T-helper 1 cell treated with Interleukin-12 subunit alpha and Interleukin-12 subunit beta and Interleukin-4 antibody, amounts not matched to agents 30 μg/mL and 1 μg/mL, for 36 hours (primary cell): ENCODE measurements at regions not wholly inside any gene's neighbourhood (a gene's known extent, or its start where the extent isn't known, plus 50 kb on each side); places are given as distances from the start of the nearest gene placed in this dataset.
"Not testable (repeated sequence)": the region's sequence is repeated elsewhere in the genome, so short reads cannot be mapped to it uniquely, and the experiment has no call there.

Experiments
- H3K27ac Mint-ChIP-seq: one replicate; pipeline ENCODE4 v1.8.0; 2021; ENCODE audit warnings: mild to moderate bottlenecking, mixed read lengths
- H3K27me3 Mint-ChIP-seq: one replicate; pipeline ENCODE4 v1.8.0; 2021; ENCODE audit warnings: low read depth, mixed read lengths
- H3K36me3 Mint-ChIP-seq: one replicate; pipeline ENCODE4 v1.8.0; 2021; ENCODE audit warnings: low read depth, mixed read lengths
- H3K4me1 Mint-ChIP-seq: one replicate; pipeline ENCODE4 v1.8.0; 2021; ENCODE audit warnings: low read depth, mixed read lengths
- H3K4me3 Mint-ChIP-seq: one replicate; pipeline ENCODE4 v1.8.0; 2021; ENCODE audit warnings: mild to moderate bottlenecking, moderate library complexity, mixed read lengths
- H3K9me3 Mint-ChIP-seq: one replicate; pipeline ENCODE4 v1.8.0; 2021; ENCODE audit warnings: mixed read lengths

GRCh38 chr6:66127061-66127460 is 420.0 kb upstream of the EYS start:
- Mint-ChIP-seq H3K27me3 (no peaks in the 10 kb centered on the region), H3K4me3 (no peak overlapping the region), H3K4me1 (no peaks in the 10 kb centered on the region), H3K27ac (no peak overlapping the region), H3K36me3 (no peaks in the 10 kb centered on the region), H3K9me3 (peaks cover 8% of the 10 kb centered on the region)

- no peak overlapping the region for H3K4me3 Mint-ChIP-seq
- peaks cover 8% of the 10 kb centered on the region for H3K9me3 Mint-ChIP-seq
- H3K36me3 Mint-ChIP-seq = no peaks in the 10 kb centered on the region
- no peaks in the 10 kb centered on the region for H3K4me1 Mint-ChIP-seq
- H3K27me3 Mint-ChIP-seq = no peaks in the 10 kb centered on the region
- no peak overlapping the region for H3K27ac Mint-ChIP-seq
Measured at GRCh38 chr6:66126358-66126757, 419.3 kb upstream of the EYS start.

- no peaks in the 10 kb centered on the region for H3K4me1 Mint-ChIP-seq
- no peak overlapping the region for H3K4me3 Mint-ChIP-seq
- H3K9me3 Mint-ChIP-seq = peaks cover 17% of the 10 kb centered on the region
- H3K36me3 Mint-ChIP-seq = no peaks in the 10 kb centered on the region
- H3K27ac Mint-ChIP-seq = no peak overlapping the region
- no peaks in the 10 kb centered on the region for H3K27me3 Mint-ChIP-seq
Measured at GRCh38 chr6:66103954-66104353, 396.9 kb upstream of the EYS start.

- H3K36me3 Mint-ChIP-seq = no peaks in the 10 kb centered on the region
- H3K4me3 Mint-ChIP-seq = no peak overlapping the region
- no peaks in the 10 kb centered on the region for H3K27me3 Mint-ChIP-seq
- no peak overlapping the region for H3K27ac Mint-ChIP-seq
- no peaks in the 10 kb centered on the region for H3K4me1 Mint-ChIP-seq
- H3K9me3 Mint-ChIP-seq = peaks cover 20% of the 10 kb centered on the region
Measured at GRCh38 chr6:66103354-66103753, 396.3 kb upstream of the EYS start.

- H3K27ac Mint-ChIP-seq = no peak overlapping the region
- H3K9me3 Mint-ChIP-seq = peaks cover 20% of the 10 kb centered on the region
- H3K4me3 Mint-ChIP-seq = no peak overlapping the region
- no peaks in the 10 kb centered on the region for H3K4me1 Mint-ChIP-seq
- no peaks in the 10 kb centered on the region for H3K36me3 Mint-ChIP-seq
- no peaks in the 10 kb centered on the region for H3K27me3 Mint-ChIP-seq
Measured at GRCh38 chr6:66096679-66097078, 389.7 kb upstream of the EYS start.

GRCh38 chr6:66094615-66095014 is 387.6 kb upstream of the EYS start:
- peaks cover 20% of the 10 kb centered on the region for H3K9me3 Mint-ChIP-seq
- no peaks in the 10 kb centered on the region for H3K4me1 Mint-ChIP-seq
- H3K4me3 Mint-ChIP-seq = no peak overlapping the region
- no peaks in the 10 kb centered on the region for H3K27me3 Mint-ChIP-seq
- no peak overlapping the region for H3K27ac Mint-ChIP-seq
- no peaks in the 10 kb centered on the region for H3K36me3 Mint-ChIP-seq

- H3K36me3 Mint-ChIP-seq, H3K27me3 Mint-ChIP-seq, H3K27ac Mint-ChIP-seq, H3K4me1 Mint-ChIP-seq, H3K4me3 Mint-ChIP-seq: not testable (repeated sequence)
- peaks cover 22% of the 10 kb centered on the region for H3K9me3 Mint-ChIP-seq
Measured at GRCh38 chr6:66092306-66092705, 385.3 kb upstream of the EYS start.

GRCh38 chr6:66086532-66086931 is 379.5 kb upstream of the EYS start:
- Mint-ChIP-seq H3K4me3 (no peak overlapping the region), H3K9me3 (peaks cover 51% of the 10 kb centered on the region), H3K4me1 (no peaks in the 10 kb centered on the region), H3K36me3 (no peaks in the 10 kb centered on the region), H3K27ac (no peak overlapping the region), H3K27me3 (no peaks in the 10 kb centered on the region)

- Mint-ChIP-seq H3K27me3 (no peaks in the 10 kb centered on the region), H3K4me1 (no peaks in the 10 kb centered on the region), H3K27ac (no peak overlapping the region), H3K4me3 (no peak overlapping the region), H3K9me3 (peaks cover 56% of the 10 kb centered on the region), H3K36me3 (no peaks in the 10 kb centered on the region)
Measured at GRCh38 chr6:66082914-66083313, 375.9 kb upstream of the EYS start.

GRCh38 chr6:66068907-66069306 is 361.9 kb upstream of the EYS start:
- H3K36me3 Mint-ChIP-seq = no peaks in the 10 kb centered on the region
- H3K27me3 Mint-ChIP-seq = no peaks in the 10 kb centered on the region
- peaks cover 19% of the 10 kb centered on the region for H3K9me3 Mint-ChIP-seq
- no peak overlapping the region for H3K27ac Mint-ChIP-seq
- no peaks in the 10 kb centered on the region for H3K4me1 Mint-ChIP-seq
- no peak overlapping the region for H3K4me3 Mint-ChIP-seq

GRCh38 chr6:66068033-66068432 is 361.0 kb upstream of the EYS start:
- Mint-ChIP-seq H3K4me1 (no peaks in the 10 kb centered on the region), H3K9me3 (peaks cover 15% of the 10 kb centered on the region), H3K27ac (no peak overlapping the region), H3K4me3 (no peak overlapping the region), H3K36me3 (no peaks in the 10 kb centered on the region), H3K27me3 (no peaks in the 10 kb centered on the region)

GRCh38 chr6:66065313-66065712 is 358.3 kb upstream of the EYS start:
- H3K36me3 Mint-ChIP-seq = no peaks in the 10 kb centered on the region
- H3K4me3 Mint-ChIP-seq = no peak overlapping the region
- H3K27ac Mint-ChIP-seq = no peak overlapping the region
- H3K4me1 Mint-ChIP-seq = no peaks in the 10 kb centered on the region
- peaks cover 19% of the 10 kb centered on the region for H3K9me3 Mint-ChIP-seq
- H3K27me3 Mint-ChIP-seq = no peaks in the 10 kb centered on the region

- H3K36me3 Mint-ChIP-seq = no peaks in the 10 kb centered on the region
- no peak overlapping the region for H3K4me3 Mint-ChIP-seq
- H3K27ac Mint-ChIP-seq = no peak overlapping the region
- H3K27me3 Mint-ChIP-seq = no peaks in the 10 kb centered on the region
- H3K9me3 Mint-ChIP-seq = peaks cover 3% of the 10 kb centered on the region
- H3K4me1 Mint-ChIP-seq = no peaks in the 10 kb centered on the region
Measured at GRCh38 chr6:66057034-66057433, 350.0 kb upstream of the EYS start.

GRCh38 chr6:66054967-66055366 is 347.9 kb upstream of the EYS start:
- Mint-ChIP-seq H3K9me3 (peaks cover 3% of the 10 kb centered on the region), H3K4me1 (no peaks in the 10 kb centered on the region), H3K27ac (no peak overlapping the region)

GRCh38 chr6:66051812-66052211 is 344.8 kb upstream of the EYS start:
- H3K4me3 Mint-ChIP-seq = no peak overlapping the region
- no peaks in the 10 kb centered on the region for H3K4me1 Mint-ChIP-seq
- H3K36me3 Mint-ChIP-seq = no peaks in the 10 kb centered on the region
- no peaks in the 10 kb centered on the region for H3K9me3 Mint-ChIP-seq
- H3K27me3 Mint-ChIP-seq = no peaks in the 10 kb centered on the region
- H3K27ac Mint-ChIP-seq = no peak overlapping the region

More at GRCh38 chr6:66054967-66055366, 347.9 kb upstream of the EYS start:
- H3K27me3 Mint-ChIP-seq = no peaks in the 10 kb centered on the region
- no peak overlapping the region for H3K4me3 Mint-ChIP-seq
- H3K36me3 Mint-ChIP-seq = no peaks in the 10 kb centered on the region

GRCh38 chr6:66048684-66049474 is 341.9 kb upstream of the EYS start:
- Mint-ChIP-seq H3K36me3 (no peaks in the 10 kb centered on the region), H3K4me3 (no peak overlapping the region), H3K4me1 (no peaks in the 10 kb centered on the region), H3K9me3 (peaks cover 6% of the 10 kb centered on the region), H3K27ac (no peak overlapping the region), H3K27me3 (no peaks in the 10 kb centered on the region)
